Tibial artery (tissue), 4 donors: ENCODE measurements at regions not wholly inside any gene's neighbourhood (a gene's known extent, or its start where the extent isn't known, plus 50 kb on each side); places are given as distances from the start of the nearest gene placed in this dataset.

ENCODE experiments used
- DNase-seq, 2 donors: peaks; one replicate each; pipeline ENCODE4 v3.0.0-alpha.2; 2019
- H3K27ac ChIP-seq, 2 donors: fragments of 200-600 bp; sonication (generic) in 1 of 2; 1 replicate in 1 of 2; 2 replicates in 1 of 2; pipeline ENCODE4 v1.5.1; 2018 to 2019; ENCODE audit warnings: mild to moderate bottlenecking in 1 of 2
- H3K27me3 ChIP-seq, 2 donors: fragments of 200-600 bp; sonication (generic) in 1 of 2; one replicate each; pipeline versions ENCODE4 v1.5.1 to v1.6.0; 2016 to 2019
- H3K36me3 ChIP-seq, 3 donors: fragments of 200-600 bp; sonication (generic) in 2 of 3; one replicate each; pipeline ENCODE4 v1.5.1; 2016 to 2019; ENCODE audit warnings: mild to moderate bottlenecking in 2 of 3
- H3K4me1 ChIP-seq, 4 donors: fragments of 200-600 bp; sonication (generic) in 2 of 4; 1 replicate in 3 of 4; 2 replicates in 1 of 4; pipeline ENCODE4 v1.5.1; 2016 to 2019
- H3K4me3 ChIP-seq, 2 donors: fragments of 200-600 bp; sonication (generic) in 1 of 2; 1 replicate in 1 of 2; 2 replicates in 1 of 2; pipeline ENCODE4 v1.5.1; 2018 to 2019; ENCODE audit warnings: mild to moderate bottlenecking in 2 of 2
- H3K9me3 ChIP-seq, 3 donors: fragments of 200-600 bp; sonication (generic) in 1 of 3; one replicate each; pipeline ENCODE4 v1.5.1; 2016 to 2019
- intact Hi-C: fragments of 100-400 bp; cut with DNase I; formaldehyde crosslinking; loops from one replicate; pipeline ENCODE4 v1.15.0; 2023; ENCODE audit warnings: low total_unique reads
- TF ChIP-seq, protein P1 (sequence below), 2 experiments: fragments of 200-600 bp in 1 of 2; fragments of 450-650 bp in 1 of 2; IDR thresholded peaks; one replicate each; pipeline ENCODE4 v1.5.1; 2017 to 2019; ENCODE audit warnings: antibody characterized with exemption in 2 of 2, mild to moderate bottlenecking in 1 of 2, moderate library complexity in 1 of 2

- TF ChIP-seq, protein P1, sequence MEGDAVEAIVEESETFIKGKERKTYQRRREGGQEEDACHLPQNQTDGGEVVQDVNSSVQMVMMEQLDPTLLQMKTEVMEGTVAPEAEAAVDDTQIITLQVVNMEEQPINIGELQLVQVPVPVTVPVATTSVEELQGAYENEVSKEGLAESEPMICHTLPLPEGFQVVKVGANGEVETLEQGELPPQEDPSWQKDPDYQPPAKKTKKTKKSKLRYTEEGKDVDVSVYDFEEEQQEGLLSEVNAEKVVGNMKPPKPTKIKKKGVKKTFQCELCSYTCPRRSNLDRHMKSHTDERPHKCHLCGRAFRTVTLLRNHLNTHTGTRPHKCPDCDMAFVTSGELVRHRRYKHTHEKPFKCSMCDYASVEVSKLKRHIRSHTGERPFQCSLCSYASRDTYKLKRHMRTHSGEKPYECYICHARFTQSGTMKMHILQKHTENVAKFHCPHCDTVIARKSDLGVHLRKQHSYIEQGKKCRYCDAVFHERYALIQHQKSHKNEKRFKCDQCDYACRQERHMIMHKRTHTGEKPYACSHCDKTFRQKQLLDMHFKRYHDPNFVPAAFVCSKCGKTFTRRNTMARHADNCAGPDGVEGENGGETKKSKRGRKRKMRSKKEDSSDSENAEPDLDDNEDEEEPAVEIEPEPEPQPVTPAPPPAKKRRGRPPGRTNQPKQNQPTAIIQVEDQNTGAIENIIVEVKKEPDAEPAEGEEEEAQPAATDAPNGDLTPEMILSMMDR (IDR thresholded peaks at IDR 0.05), result no peak
Observed at GRCh38 chr7:125061-125475, 67.3 kb upstream of the FAM20C start.

DNA sequence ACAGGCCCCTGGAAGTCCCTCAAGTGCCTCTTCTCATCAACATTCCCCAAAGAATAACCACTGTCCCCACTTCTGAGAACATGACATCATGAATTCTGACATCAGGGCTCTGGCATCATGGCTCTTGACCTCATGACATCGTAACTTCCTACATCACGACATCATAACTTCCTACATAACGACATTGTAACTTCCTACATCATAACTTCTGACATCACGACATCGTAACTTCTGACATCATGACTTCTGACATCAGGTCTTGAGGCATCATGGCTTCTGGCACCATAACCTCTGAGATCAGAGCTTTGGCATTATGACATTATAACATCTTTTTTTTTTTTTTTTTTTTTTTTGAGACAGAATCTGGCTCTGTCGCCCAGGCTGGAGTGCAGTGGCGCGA is 66.7 kb upstream of the FAM20C start:
- intact Hi-C loops, result no loop called here
- no peaks in the 10 kb centered on the region for H3K27me3 ChIP-seq
- no peak overlapping the region for H3K4me3 ChIP-seq
- no peaks in the 10 kb centered on the region for H3K9me3 ChIP-seq
- TF ChIP-seq, protein P1 (IDR thresholded peaks at IDR 0.05), result no peak
- no peaks in the 10 kb centered on the region for H3K36me3 ChIP-seq
- H3K27ac ChIP-seq, result no peak overlapping the region
- DNase-seq, result no peak
- H3K4me1 ChIP-seq, result peaks cover 4 to 32% (median 23%) of the 10 kb centered on the region in 4 donors

More at GRCh38 chr7:125061-125475, 67.3 kb upstream of the FAM20C start:
- DNase-seq, result no peak
- Histone ChIP-seq H3K27me3 (no peaks in the 10 kb centered on the region), H3K4me1 (peaks cover 2 to 26% (median 18%) of the 10 kb centered on the region in 4 donors), H3K4me3 (no peak overlapping the region), H3K36me3 (no peaks in the 10 kb centered on the region), H3K27ac (no peak overlapping the region), H3K9me3 (no peaks in the 10 kb centered on the region)
- intact Hi-C loops, result no loop called here

DNA sequence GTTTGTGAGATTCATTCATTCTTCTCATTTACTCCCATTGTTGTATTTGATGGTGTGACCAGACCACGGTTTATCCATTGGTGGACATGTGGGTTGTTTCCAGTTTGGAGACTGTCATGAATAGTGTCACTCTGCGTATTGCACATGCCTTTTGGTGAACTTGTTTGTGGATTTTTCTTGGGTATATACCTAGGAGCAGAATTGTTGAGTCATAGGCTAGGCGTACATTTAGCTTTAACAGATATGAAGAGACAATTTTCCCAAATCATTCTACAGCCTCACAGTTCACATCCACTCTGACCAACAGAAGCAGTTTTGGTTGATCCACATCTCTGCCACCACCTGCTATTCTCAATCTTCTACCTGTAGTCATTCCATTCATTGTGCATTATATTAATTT is 66.0 kb upstream of the FAM20C start:
- Histone ChIP-seq H3K4me1 (peaks cover 4 to 39% (median 30%) of the 10 kb centered on the region in 4 donors), H3K9me3 (no peaks in the 10 kb centered on the region), H3K36me3 (no peaks in the 10 kb centered on the region), H3K4me3 (no peak overlapping the region), H3K27me3 (no peaks in the 10 kb centered on the region), H3K27ac (no peak overlapping the region)
- no peak for DNase-seq
- intact Hi-C loops, result no loop called here
- TF ChIP-seq, protein P1 (IDR thresholded peaks at IDR 0.05), result no peak

- Histone ChIP-seq H3K4me1 (peaks cover 4 to 47% (median 37%) of the 10 kb centered on the region in 4 donors), H3K4me3 (no peak overlapping the region), H3K27ac (no peak overlapping the region), H3K36me3 (no peaks in the 10 kb centered on the region), H3K27me3 (no peaks in the 10 kb centered on the region), H3K9me3 (no peaks in the 10 kb centered on the region)
- intact Hi-C loops, result no loop called here
- TF ChIP-seq, protein P1 (IDR thresholded peaks at IDR 0.05), result no peak
- no peak for DNase-seq
Observed at GRCh38 chr7:127064-127598, 65.2 kb upstream of the FAM20C start.

GRCh38 chr7:128171-129080 is 63.9 kb upstream of the FAM20C start:
- TF ChIP-seq, protein P1 (IDR thresholded peaks at IDR 0.05), result no peak
- no peaks in the 10 kb centered on the region for H3K36me3 ChIP-seq
- no peaks in the 10 kb centered on the region for H3K9me3 ChIP-seq
- H3K27ac ChIP-seq, result peak overlapping the region; percentile 82 to 85
- no peak overlapping the region for H3K4me3 ChIP-seq
- peaks cover 4 to 48% (median 40%) of the 10 kb centered on the region in 4 donors for H3K4me1 ChIP-seq
- DNase-seq, result no peak
- H3K27me3 ChIP-seq, result no peaks in the 10 kb centered on the region
- intact Hi-C loops, result no loop called here
